KMS-11 (cell line): ENCODE measurements at regions not wholly inside any gene's neighbourhood (a gene's known extent, or its start where the extent isn't known, plus 50 kb on each side); places are given as distances from the start of the nearest gene placed in this dataset.

Experiments
- H2AFZ ChIP-seq: fragments of 200-600 bp; sonication (generic); 2 replicates; pipeline ENCODE4 v1.6.1; 2016; ENCODE audit warnings: antibody characterized with exemption, mixed run types, low read depth
- H3K27ac ChIP-seq: fragments of 200-600 bp; sonication (generic); 2 replicates; pipeline ENCODE4 v1.6.1; 2016; ENCODE audit warnings: mild to moderate bottlenecking, mixed run types
- H3K27me3 ChIP-seq: fragments of 200-600 bp; sonication (generic); 2 replicates; pipeline ENCODE4 v1.6.1; 2017; ENCODE audit warnings: mild to moderate bottlenecking, low read depth, mixed run types, moderate library complexity; ENCODE audit not compliant: insufficient read depth
- H3K36me3 ChIP-seq: fragments of 200-600 bp; sonication (generic); 2 replicates; pipeline ENCODE4 v1.6.1; 2017; ENCODE audit warnings: mild to moderate bottlenecking, mixed run types; ENCODE audit not compliant: insufficient read depth
- H3K4me1 ChIP-seq: fragments of 200-600 bp; sonication (generic); 2 replicates; pipeline ENCODE4 v1.6.1; 2016; ENCODE audit warnings: mild to moderate bottlenecking, low read depth, mixed run types; ENCODE audit not compliant: poor library complexity, severe bottlenecking
- H3K4me2 ChIP-seq: fragments of 200-600 bp; sonication (generic); 2 replicates; pipeline ENCODE4 v1.7.0; 2016; ENCODE audit warnings: mild to moderate bottlenecking, mixed run types
- H3K4me3 ChIP-seq: fragments of 200-600 bp; sonication (generic); IDR thresholded peaks from 2 replicates; pipeline ENCODE4 v1.6.1; 2017; ENCODE audit warnings: low read depth, low read length, mixed read lengths; ENCODE audit not compliant: insufficient read depth
- H3K79me2 ChIP-seq: fragments of 200-600 bp; sonication (generic); 2 replicates; pipeline ENCODE4 v1.6.1; 2016; ENCODE audit warnings: low read depth, mixed run types; ENCODE audit not compliant: insufficient read depth
- H3K9ac ChIP-seq: fragments of 200-600 bp; sonication (generic); 2 replicates; pipeline ENCODE4 v1.6.1; 2016; ENCODE audit warnings: mild to moderate bottlenecking, mixed run types
- H4K20me1 ChIP-seq: fragments of 200-600 bp; sonication (generic); 2 replicates; pipeline ENCODE4 v1.6.1; 2016; ENCODE audit warnings: mild to moderate bottlenecking, mixed run types; ENCODE audit not compliant: insufficient read depth
- CTCF ChIP-seq: fragments of 200-600 bp; sonication (generic); conservative IDR thresholded peaks from 2 replicates; pipeline ENCODE4 v1.6.1; 2017; ENCODE audit warnings: low read depth, mild to moderate bottlenecking, antibody characterized with exemption, low read length, moderate library complexity, mixed read lengths

- Histone ChIP-seq H3K79me2 (no peaks in the 10 kb centered on the region), H3K9ac (no peak overlapping the region), H3K27me3 (no peaks in the 10 kb centered on the region), H3K4me3 (no peak overlapping the region), H2AFZ (no peak overlapping the region), H3K27ac (no peak overlapping the region), H3K4me2 (no peak overlapping the region), H4K20me1 (no peaks in the 10 kb centered on the region), H3K4me1 (no peaks in the 10 kb centered on the region), H3K36me3 (no peaks in the 10 kb centered on the region)
- no peak for TF ChIP-seq CTCF
Observed at GRCh38 chr5:175133185-175133584, 310.8 kb downstream of the DRD1 start.

GRCh38 chr5:175131432-175131831, 312.6 kb downstream of the DRD1 start:
- TF ChIP-seq CTCF, result no peak
- no peak overlapping the region for H3K4me3 ChIP-seq
- no peaks in the 10 kb centered on the region for H3K36me3 ChIP-seq
- H4K20me1 ChIP-seq, result no peaks in the 10 kb centered on the region
- H2AFZ ChIP-seq, result no peak overlapping the region
- H3K27me3 ChIP-seq, result no peaks in the 10 kb centered on the region
- no peak overlapping the region for H3K4me2 ChIP-seq
- H3K4me1 ChIP-seq, result no peaks in the 10 kb centered on the region
- H3K9ac ChIP-seq, result no peak overlapping the region
- H3K27ac ChIP-seq, result no peak overlapping the region
- H3K79me2 ChIP-seq, result no peaks in the 10 kb centered on the region

GRCh38 chr5:175129619-175130018, 314.4 kb downstream of the DRD1 start:
- Histone ChIP-seq H3K4me1 (no peaks in the 10 kb centered on the region), H2AFZ (no peak overlapping the region), H3K36me3 (no peaks in the 10 kb centered on the region), H3K9ac (no peak overlapping the region), H3K4me2 (no peak overlapping the region), H3K27me3 (no peaks in the 10 kb centered on the region), H4K20me1 (no peaks in the 10 kb centered on the region), H3K27ac (no peak overlapping the region), H3K79me2 (no peaks in the 10 kb centered on the region), H3K4me3 (no peak overlapping the region)
- no peak for TF ChIP-seq CTCF

- Histone ChIP-seq H4K20me1 (no peaks in the 10 kb centered on the region), H3K27me3 (no peaks in the 10 kb centered on the region), H3K4me2 (no peak overlapping the region), H3K79me2 (no peaks in the 10 kb centered on the region), H2AFZ (no peak overlapping the region), H3K27ac (no peak overlapping the region), H3K4me1 (no peaks in the 10 kb centered on the region), H3K9ac (no peak overlapping the region), H3K4me3 (no peak overlapping the region), H3K36me3 (no peaks in the 10 kb centered on the region)
- TF ChIP-seq CTCF, result no peak
Observed at GRCh38 chr5:175129121-175129520, 314.9 kb downstream of the DRD1 start.

- no peak overlapping the region for H2AFZ ChIP-seq
- no peak overlapping the region for H3K27ac ChIP-seq
- TF ChIP-seq CTCF, result no peak
- no peaks in the 10 kb centered on the region for H4K20me1 ChIP-seq
- H3K4me2 ChIP-seq, result no peak overlapping the region
- no peaks in the 10 kb centered on the region for H3K79me2 ChIP-seq
- no peak overlapping the region for H3K9ac ChIP-seq
- H3K36me3 ChIP-seq, result no peaks in the 10 kb centered on the region
- H3K4me3 ChIP-seq, result no peak overlapping the region
- no peaks in the 10 kb centered on the region for H3K4me1 ChIP-seq
- H3K27me3 ChIP-seq, result no peaks in the 10 kb centered on the region
Observed at GRCh38 chr5:175124821-175125220, 319.2 kb downstream of the DRD1 start.
